HG03469 (cell line): ENCODE measurements at regions not wholly inside any gene's neighbourhood (a gene's known extent, or its start where the extent isn't known, plus 50 kb on each side); places are given as distances from the start of the nearest gene placed in this dataset.
"Not testable (repeated sequence)": the region's sequence is repeated elsewhere in the genome, so short reads cannot be mapped to it uniquely, and the experiment has no call there.

Experiments used
- ATAC-seq: cut with Tn5 transposase; IDR thresholded peaks from one replicate; pipeline ENCODE4 v1.9.1; 2021; ENCODE audit warnings: mild to moderate bottlenecking, moderate library complexity, moderate number of reproducible peaks; ENCODE audit not compliant: unreplicated experiment

- ATAC-seq, result no peak
These were observed 298.4 kb upstream of the MMADHC start for GRCh38 chr2:149885946-149886345.

- ATAC-seq, result no peak
These were observed 297.9 kb upstream of the MMADHC start for GRCh38 chr2:149885468-149885867.

DNA sequence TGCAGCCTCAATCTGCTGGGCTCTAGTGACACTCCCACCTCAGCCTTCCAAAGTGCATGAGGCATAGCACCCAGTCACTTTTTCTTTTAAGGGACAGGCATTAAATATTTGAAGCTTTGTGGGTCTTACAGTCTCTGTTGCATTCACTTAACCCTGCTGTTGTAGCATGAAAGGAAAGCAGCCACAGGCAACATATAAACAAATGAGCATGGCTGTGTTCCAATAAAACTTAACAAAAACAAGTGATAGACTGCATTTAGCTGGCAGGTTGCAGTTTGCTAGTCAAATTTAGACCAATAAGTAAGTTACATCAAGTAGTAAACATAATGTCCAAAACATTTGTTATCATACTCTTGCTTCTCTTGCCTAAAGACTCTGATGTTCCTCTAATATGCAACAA, 297.3 kb upstream of the MMADHC start:
- ATAC-seq, result no peak

- ATAC-seq, result no peak
These were observed 290.3 kb upstream of the MMADHC start for GRCh38 chr2:149877913-149878312.

GRCh38 chr2:149877074-149877473, 289.5 kb upstream of the MMADHC start:
- no peak for ATAC-seq

DNA sequence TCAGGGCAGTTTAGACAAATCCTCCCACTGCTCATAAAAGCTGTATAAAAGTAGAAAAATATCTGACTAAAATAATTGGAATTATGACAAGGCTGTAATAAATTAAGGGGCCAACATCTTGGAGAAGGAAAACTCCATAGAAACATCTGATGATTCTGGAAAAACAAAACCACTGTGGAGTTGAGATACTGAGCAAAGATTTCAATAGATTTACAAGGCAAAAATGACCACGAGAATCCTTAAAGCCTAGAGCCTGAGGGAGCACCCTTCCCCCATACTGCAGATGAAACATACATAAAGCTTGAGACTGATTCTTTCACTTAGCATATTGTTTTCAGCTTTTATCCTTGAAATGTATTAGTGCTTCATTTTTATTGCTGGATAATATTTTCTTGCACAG, 286.4 kb upstream of the MMADHC start:
- no peak for ATAC-seq

GRCh38 chr2:149872638-149873150, 285.1 kb upstream of the MMADHC start:
- no peak for ATAC-seq

- ATAC-seq, result no peak
These were observed 284.5 kb upstream of the MMADHC start for GRCh38 chr2:149872041-149872440.

DNA sequence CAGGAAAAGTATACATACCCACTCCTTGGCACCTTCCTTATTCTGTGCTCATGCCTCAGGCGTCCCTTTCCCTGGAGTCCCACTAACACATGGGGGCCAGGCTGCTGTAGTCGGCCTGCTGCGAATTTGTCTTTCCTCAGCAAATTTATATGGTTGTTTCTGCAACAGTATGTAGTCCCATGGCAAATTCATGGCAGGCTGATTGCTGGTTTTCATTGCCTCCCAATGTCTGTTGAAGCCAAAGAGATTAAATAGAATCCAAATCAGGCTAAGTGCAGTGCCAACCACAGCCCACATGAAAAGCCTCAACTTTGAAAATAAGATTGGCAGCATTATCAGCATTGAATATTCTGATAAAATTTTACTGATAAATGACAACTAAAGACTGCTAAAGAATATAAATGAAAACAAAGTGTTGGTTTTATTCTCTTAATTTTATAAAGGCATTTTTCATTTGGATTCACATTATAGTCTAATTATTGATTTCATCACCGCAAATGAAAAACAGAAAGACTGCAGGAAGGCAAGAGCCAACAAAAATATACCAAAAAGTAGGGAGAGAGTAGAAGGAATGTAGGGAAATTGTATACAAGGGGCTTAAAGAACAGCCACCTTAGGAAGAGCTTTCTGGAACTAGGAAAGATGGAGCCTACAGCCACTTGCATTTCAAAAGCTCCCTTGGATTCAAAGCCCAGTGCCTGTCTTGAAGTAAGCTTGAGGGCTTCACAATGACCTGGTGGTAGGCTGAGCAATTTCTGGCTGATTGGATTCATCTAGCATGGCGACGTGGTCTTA, 283.7 kb upstream of the MMADHC start:
- ATAC-seq, result no peak

DNA sequence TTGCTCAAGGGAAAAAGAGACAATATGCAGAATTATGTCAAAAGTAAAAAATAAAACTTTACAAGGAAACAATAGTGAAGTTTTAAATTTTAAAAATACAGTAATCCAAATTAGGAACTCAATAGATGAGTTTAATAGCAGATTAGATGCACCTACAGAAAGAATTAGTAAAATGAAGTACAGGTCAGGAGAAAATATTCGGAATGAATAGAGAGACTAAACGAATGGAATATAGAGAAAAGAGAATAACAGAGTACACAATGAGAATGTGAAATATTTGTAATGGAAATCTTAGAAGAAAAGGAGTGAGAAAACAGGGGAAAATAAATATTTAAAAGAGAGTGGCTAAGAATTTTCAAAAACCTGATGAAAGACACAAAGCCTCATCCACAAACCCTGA, 275.7 kb upstream of the MMADHC start:
- no peak for ATAC-seq

GRCh38 chr2:149861034-149861433, 273.5 kb upstream of the MMADHC start:
- ATAC-seq, result no peak

DNA sequence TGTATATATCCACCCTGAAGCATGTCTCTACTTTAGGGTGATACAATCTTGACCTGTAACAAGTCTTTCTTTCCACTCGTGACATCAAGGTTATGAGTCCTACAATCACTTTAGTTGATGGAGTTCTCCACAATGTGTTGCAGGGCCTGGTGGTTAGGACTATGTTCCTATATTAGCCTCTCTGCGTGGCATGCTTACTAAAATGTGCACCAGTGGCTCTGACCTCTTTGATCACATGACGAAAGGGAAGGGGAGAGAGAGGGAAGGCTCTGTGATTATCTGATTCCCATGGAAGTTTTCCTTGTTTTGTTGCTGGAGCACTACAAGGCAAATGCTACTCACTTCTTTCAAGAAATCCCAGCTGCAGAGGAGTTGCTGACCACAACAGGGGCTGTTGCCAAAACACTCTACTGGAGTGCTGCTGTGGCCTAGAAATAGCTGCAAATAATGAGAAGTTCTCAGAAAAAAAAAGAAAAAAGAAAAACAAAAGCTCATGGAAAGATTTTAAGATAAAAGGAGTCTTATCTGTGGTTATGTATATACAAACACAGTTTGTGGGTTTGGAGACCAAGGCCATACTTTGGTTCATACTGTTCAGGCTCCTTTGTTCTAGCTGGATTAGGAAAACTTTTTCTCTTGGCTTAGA, 272.8 kb upstream of the MMADHC start:
- ATAC-seq, result no peak

GRCh38 chr2:149858901-149859634, 271.5 kb upstream of the MMADHC start:
- no peak for ATAC-seq

GRCh38 chr2:149858216-149858615, 270.6 kb upstream of the MMADHC start:
- ATAC-seq, result no peak

- ATAC-seq, result no peak
These were observed 269.8 kb upstream of the MMADHC start for GRCh38 chr2:149857344-149857743.

DNA sequence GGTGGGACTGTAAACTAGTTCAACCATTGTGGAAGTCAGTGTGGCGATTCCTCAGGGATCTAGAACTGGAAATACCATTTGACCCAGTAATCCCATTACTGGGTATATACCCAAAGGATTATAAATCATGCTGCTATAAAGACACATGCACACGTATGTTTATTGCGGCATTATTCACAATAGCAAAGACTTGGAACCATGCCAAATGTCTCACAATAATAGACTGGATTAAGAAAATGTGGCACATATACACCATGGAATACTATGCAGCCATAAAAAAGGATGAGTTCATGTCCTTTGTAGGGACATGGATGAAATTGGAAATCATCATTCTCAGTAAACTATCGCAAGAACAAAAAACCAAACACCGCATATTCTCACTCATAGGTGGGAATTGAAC, 268.3 kb upstream of the MMADHC start:
- ATAC-seq, result not testable (repeated sequence)

DNA sequence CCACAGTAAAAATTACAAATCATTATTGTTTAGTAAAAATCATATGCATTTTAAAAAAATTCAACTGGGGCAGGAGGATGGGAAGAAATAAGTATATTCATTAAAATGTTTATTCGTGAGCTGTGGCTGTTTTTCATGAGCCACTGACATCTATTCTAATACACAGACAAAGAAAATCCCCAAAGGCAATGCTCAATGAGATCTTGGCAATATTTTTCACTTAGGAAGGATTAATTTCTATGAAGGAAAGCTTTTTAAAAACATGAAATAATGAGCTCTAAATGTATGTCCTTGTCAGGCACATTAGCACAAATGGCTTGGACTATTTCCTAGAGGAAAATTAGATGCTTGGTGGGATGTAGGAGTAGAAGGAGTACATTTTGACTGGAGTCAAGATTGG, 262.0 kb upstream of the MMADHC start:
- no peak for ATAC-seq

DNA sequence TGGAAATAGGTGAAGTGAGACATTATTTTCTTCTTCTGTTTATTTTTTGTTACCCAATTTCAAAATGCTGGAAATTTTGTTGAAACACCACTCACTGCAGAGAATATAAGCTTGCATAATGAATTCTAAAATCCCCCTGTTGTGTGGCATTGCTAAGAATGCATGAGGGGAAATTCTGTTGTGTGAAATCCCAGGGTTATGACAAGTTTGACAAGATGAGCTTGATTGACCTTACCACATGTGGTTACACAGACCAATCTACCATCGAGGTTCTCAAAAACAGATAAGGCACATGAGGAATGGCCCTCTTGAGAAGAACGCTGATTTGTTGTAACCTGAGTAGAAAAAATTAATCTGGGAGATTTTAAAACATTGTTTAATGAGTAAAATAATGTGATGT, 261.6 kb upstream of the MMADHC start:
- no peak for ATAC-seq

- no peak for ATAC-seq
These were observed 253.8 kb upstream of the MMADHC start for GRCh38 chr2:149841396-149841795.

- no peak for ATAC-seq
These were observed 244.7 kb upstream of the MMADHC start for GRCh38 chr2:149832324-149832723.

- no peak for ATAC-seq
These were observed 241.1 kb upstream of the MMADHC start for GRCh38 chr2:149828520-149829210.
